Skeletal muscle cell (primary cell): ENCODE measurements at regions not wholly inside any gene's neighbourhood (a gene's known extent, or its start where the extent isn't known, plus 50 kb on each side); places are given as distances from the start of the nearest gene placed in this dataset.
"Not testable (repeated sequence)": the region's sequence is repeated elsewhere in the genome, so short reads cannot be mapped to it uniquely, and the experiment has no call there.

Source experiments
- DNase-seq: peaks from one replicate; pipeline ENCODE4 v3.0.0-alpha.2; 2010; ENCODE audit warnings: low read depth
- H3K4me3 ChIP-seq: 2 replicates; pipeline ENCODE4 v1.5.1; 2011; ENCODE audit warnings: low read depth, mild to moderate bottlenecking, control low read depth, low read length, moderate library complexity

GRCh38 chr9:28946648-28947047 lies 1373.4 kb upstream of the C9orf72 start:
- no peak for DNase-seq

GRCh38 chr9:28951945-28952344 lies 1378.7 kb upstream of the C9orf72 start:
- H3K4me3 ChIP-seq = no peak overlapping the region
- DNase-seq = no peak

More at GRCh38 chr9:28946648-28947047, 1373.4 kb upstream of the C9orf72 start:
- no peak overlapping the region for H3K4me3 ChIP-seq

GRCh38 chr9:28956116-28956880 lies 1383.0 kb upstream of the C9orf72 start:
- DNase-seq = no peak
- H3K4me3 ChIP-seq = no peak overlapping the region

GRCh38 chr9:28960602-28961001 lies 1387.3 kb upstream of the C9orf72 start:
- no peak overlapping the region for H3K4me3 ChIP-seq
- DNase-seq = no peak

- no peak for DNase-seq
- no peak overlapping the region for H3K4me3 ChIP-seq
Observed at GRCh38 chr9:28961623-28962022, 1388.3 kb upstream of the C9orf72 start.

- no peak overlapping the region for H3K4me3 ChIP-seq
- DNase-seq = peak; percentile 13
Observed at GRCh38 chr9:28967226-28967625, 1393.9 kb upstream of the C9orf72 start.

GRCh38 chr9:28970241-28970654 lies 1397.0 kb upstream of the C9orf72 start:
- no peak for DNase-seq
- no peak overlapping the region for H3K4me3 ChIP-seq

GRCh38 chr9:28971881-28972280 lies 1398.6 kb upstream of the C9orf72 start:
- H3K4me3 ChIP-seq = no peak overlapping the region
- no peak for DNase-seq

- H3K4me3 ChIP-seq = no peak overlapping the region
- no peak for DNase-seq
Observed at GRCh38 chr9:28976250-28976649, 1403.0 kb upstream of the C9orf72 start.

- DNase-seq = no peak
- no peak overlapping the region for H3K4me3 ChIP-seq
Observed at GRCh38 chr9:28976684-28977083, 1403.4 kb upstream of the C9orf72 start.

GRCh38 chr9:28981129-28981528 lies 1407.8 kb upstream of the C9orf72 start:
- no peak for DNase-seq
- H3K4me3 ChIP-seq = no peak overlapping the region

GRCh38 chr9:28981711-28982110 lies 1408.4 kb upstream of the C9orf72 start:
- DNase-seq = no peak
- no peak overlapping the region for H3K4me3 ChIP-seq

GRCh38 chr9:28984016-28984415 lies 1410.7 kb upstream of the C9orf72 start:
- H3K4me3 ChIP-seq = no peak overlapping the region
- no peak for DNase-seq

- not testable (repeated sequence) for H3K4me3 ChIP-seq, DNase-seq
Observed at GRCh38 chr9:28990009-28990408, 1416.7 kb upstream of the C9orf72 start.

- H3K4me3 ChIP-seq = no peak overlapping the region
- no peak for DNase-seq
Observed at GRCh38 chr9:28999057-28999456, 1425.8 kb upstream of the C9orf72 start.

GRCh38 chr9:28999806-29000205 lies 1426.5 kb upstream of the C9orf72 start:
- DNase-seq = no peak
- H3K4me3 ChIP-seq = no peak overlapping the region

- no peak overlapping the region for H3K4me3 ChIP-seq
- DNase-seq = no peak
Observed at GRCh38 chr9:29001006-29001405, 1427.7 kb upstream of the C9orf72 start.

- no peak for DNase-seq
- no peak overlapping the region for H3K4me3 ChIP-seq
Observed at GRCh38 chr9:29004988-29005387, 1431.7 kb upstream of the C9orf72 start.

GRCh38 chr9:29006628-29007027 lies 1433.3 kb upstream of the C9orf72 start:
- DNase-seq = no peak
- H3K4me3 ChIP-seq = no peak overlapping the region

- no peak overlapping the region for H3K4me3 ChIP-seq
- no peak for DNase-seq
Observed at GRCh38 chr9:29012911-29013310, 1439.6 kb upstream of the C9orf72 start.

GRCh38 chr9:29021632-29022031 lies 1448.4 kb upstream of the C9orf72 start:
- no peak for DNase-seq
- H3K4me3 ChIP-seq = no peak overlapping the region
